ENCODE measurements at regions not wholly inside any gene's neighbourhood (a gene's known extent, or its start where the extent isn't known, plus 50 kb on each side); places are given as distances from the start of the nearest gene placed in this dataset.

DNA sequence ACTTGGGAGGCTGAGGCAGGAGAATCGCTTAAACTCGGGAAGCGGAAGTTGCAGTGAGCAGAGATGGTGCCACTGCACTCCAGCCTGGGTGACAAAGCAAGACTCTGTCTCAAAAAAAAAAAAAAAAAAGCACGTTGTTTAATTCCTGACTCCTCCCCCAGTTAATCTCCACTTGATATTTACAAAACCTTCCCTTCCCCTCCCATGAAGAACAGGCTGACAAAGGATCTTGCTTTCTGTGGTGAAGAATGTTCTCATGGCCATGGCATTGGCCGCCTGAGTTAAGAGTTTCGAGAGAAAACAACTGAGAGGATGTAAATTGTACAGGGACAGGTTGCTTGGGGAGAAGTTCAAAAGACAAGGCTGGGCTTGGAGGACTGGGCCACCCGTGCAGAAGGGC lies 168.2 kb upstream of the BCOR start:
- H3K27me3 ChIP-seq (replicated peaks; ENCODE audit: insufficient read depth), result no peaks in the 10 kb centered on the region
- H3K9me3 ChIP-seq, result no peaks in the 10 kb centered on the region
- TF ChIP-seq, protein P1, sequence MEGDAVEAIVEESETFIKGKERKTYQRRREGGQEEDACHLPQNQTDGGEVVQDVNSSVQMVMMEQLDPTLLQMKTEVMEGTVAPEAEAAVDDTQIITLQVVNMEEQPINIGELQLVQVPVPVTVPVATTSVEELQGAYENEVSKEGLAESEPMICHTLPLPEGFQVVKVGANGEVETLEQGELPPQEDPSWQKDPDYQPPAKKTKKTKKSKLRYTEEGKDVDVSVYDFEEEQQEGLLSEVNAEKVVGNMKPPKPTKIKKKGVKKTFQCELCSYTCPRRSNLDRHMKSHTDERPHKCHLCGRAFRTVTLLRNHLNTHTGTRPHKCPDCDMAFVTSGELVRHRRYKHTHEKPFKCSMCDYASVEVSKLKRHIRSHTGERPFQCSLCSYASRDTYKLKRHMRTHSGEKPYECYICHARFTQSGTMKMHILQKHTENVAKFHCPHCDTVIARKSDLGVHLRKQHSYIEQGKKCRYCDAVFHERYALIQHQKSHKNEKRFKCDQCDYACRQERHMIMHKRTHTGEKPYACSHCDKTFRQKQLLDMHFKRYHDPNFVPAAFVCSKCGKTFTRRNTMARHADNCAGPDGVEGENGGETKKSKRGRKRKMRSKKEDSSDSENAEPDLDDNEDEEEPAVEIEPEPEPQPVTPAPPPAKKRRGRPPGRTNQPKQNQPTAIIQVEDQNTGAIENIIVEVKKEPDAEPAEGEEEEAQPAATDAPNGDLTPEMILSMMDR (IDR thresholded peaks at IDR 0.05), result no peak
- no peak for ATAC-seq (ENCODE audit: insufficient number of reproducible peaks, low FRiP score, low read depth)
- H3K4me3 ChIP-seq, result no peak overlapping the region
- no peak overlapping the region for H3K27ac ChIP-seq
- no peaks in the 10 kb centered on the region for H3K36me3 ChIP-seq
- DNase-seq (ENCODE audit: low spot score), result no peak
- peaks cover 0 to 23% of the 10 kb centered on the region in 2 donors for H3K4me1 ChIP-seq (ENCODE audit: control insufficient read depth in 1 of 2, low read depth in 2 of 2)

GRCh38 chrX:40263014-40263560 lies 165.3 kb upstream of the BCOR start:
- no peak for DNase-seq (ENCODE audit: low spot score)
- no peaks in the 10 kb centered on the region for H3K36me3 ChIP-seq
- peak overlapping the region; percentile 58 to 82 for H3K27ac ChIP-seq
- H3K27me3 ChIP-seq (replicated peaks; ENCODE audit: insufficient read depth), result no peaks in the 10 kb centered on the region
- ATAC-seq (ENCODE audit: insufficient number of reproducible peaks, low FRiP score, low read depth), result no peak
- H3K9me3 ChIP-seq, result no peaks in the 10 kb centered on the region
- peaks cover 0 to 23% of the 10 kb centered on the region in 2 donors for H3K4me1 ChIP-seq (ENCODE audit: control insufficient read depth in 1 of 2, low read depth in 2 of 2)
- TF ChIP-seq, protein P1 (IDR thresholded peaks at IDR 0.05), result no peak
- H3K4me3 ChIP-seq, result no peak overlapping the region

DNA sequence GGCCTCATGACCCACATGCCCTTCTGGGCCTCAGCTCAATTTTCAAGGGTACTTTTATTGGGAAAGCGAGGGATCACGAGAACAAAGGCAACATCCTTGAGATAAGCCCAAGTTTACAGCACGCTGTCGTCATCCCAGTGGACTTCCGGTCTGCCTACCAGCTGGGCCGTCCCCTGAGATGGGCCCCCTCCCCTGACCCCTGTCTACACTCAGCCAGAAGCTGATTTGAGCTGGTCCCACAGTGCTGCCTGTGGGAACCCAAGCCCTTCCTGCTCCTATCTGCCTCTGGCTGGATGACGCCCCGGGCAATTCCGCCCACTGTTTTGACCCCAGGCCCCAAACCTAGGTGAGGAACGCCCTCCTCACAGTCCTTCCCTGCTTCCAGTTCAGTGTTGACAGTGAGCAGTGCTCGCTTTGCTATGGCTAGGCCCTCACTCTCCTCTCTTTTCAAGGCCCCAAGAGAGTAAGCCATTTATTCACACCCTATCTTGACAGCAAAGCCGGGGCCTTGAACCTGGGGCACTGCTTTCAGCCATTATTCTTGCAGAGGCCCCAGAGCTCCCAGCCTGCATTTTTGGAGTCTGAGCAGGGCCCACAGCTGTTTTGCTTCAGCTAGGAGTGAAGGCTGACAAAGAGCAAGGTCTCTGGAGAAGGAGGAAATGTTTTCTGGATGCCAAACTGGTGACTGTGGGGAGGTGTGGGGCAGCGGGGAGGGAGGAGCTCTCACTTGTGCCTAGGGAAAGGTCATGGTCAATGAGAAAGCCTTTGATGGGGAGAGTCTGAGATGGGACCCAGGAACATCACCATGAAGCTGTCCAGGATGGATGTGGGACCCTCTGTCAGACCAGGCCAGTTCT lies 164.6 kb upstream of the BCOR start:
- DNase-seq (ENCODE audit: low spot score) (no peak), ATAC-seq (ENCODE audit: insufficient number of reproducible peaks, low FRiP score, low read depth) (peak; percentile 59)
- H3K4me3 ChIP-seq, result no peak overlapping the region
- H3K4me1 ChIP-seq (ENCODE audit: control insufficient read depth in 1 of 2, low read depth in 2 of 2), result peaks cover 0 to 17% of the 10 kb centered on the region in 2 donors
- H3K36me3 ChIP-seq, result no peaks in the 10 kb centered on the region
- H3K9me3 ChIP-seq, result no peaks in the 10 kb centered on the region
- TF ChIP-seq, protein P1 (IDR thresholded peaks at IDR 0.05), result no peak
- no peaks in the 10 kb centered on the region for H3K27me3 ChIP-seq (replicated peaks; ENCODE audit: insufficient read depth)
- peak overlapping the region; percentile 73 to 82 for H3K27ac ChIP-seq

- H3K27me3 ChIP-seq (replicated peaks; ENCODE audit: insufficient read depth), result no peaks in the 10 kb centered on the region
- H3K4me1 ChIP-seq (ENCODE audit: control insufficient read depth in 1 of 2, low read depth in 2 of 2), result peaks cover 0 to 17% of the 10 kb centered on the region in 2 donors
- ATAC-seq (ENCODE audit: insufficient number of reproducible peaks, low FRiP score, low read depth) (no peak), DNase-seq (ENCODE audit: low spot score) (no peak)
- no peaks in the 10 kb centered on the region for H3K36me3 ChIP-seq
- peak overlapping the region; percentile 73 to 82 for H3K27ac ChIP-seq
- no peak overlapping the region for H3K4me3 ChIP-seq
- no peaks in the 10 kb centered on the region for H3K9me3 ChIP-seq
- TF ChIP-seq, protein P1 (IDR thresholded peaks at IDR 0.05), result no peak
Observed at GRCh38 chrX:40261833-40262156, 164.0 kb upstream of the BCOR start.

GRCh38 chrX:40260146-40260747 lies 162.5 kb upstream of the BCOR start:
- no peak overlapping the region for H3K27ac ChIP-seq
- no peak for ATAC-seq (ENCODE audit: insufficient number of reproducible peaks, low FRiP score, low read depth)
- TF ChIP-seq, protein P1 (IDR thresholded peaks at IDR 0.05), result no peak

More at GRCh38 chrX:40260146-40260747, 162.5 kb upstream of the BCOR start:
- H3K4me3 ChIP-seq, result no peak overlapping the region
- DNase-seq (ENCODE audit: low spot score), result no peak
- no peaks in the 10 kb centered on the region for H3K27me3 ChIP-seq (replicated peaks; ENCODE audit: insufficient read depth)
- H3K36me3 ChIP-seq, result no peaks in the 10 kb centered on the region
- no peaks in the 10 kb centered on the region for H3K9me3 ChIP-seq
- H3K4me1 ChIP-seq (ENCODE audit: control insufficient read depth in 1 of 2, low read depth in 2 of 2), result peaks cover 0 to 17% of the 10 kb centered on the region in 2 donors

Measured in thoracic aorta (tissue), 2 donors.